ENCODE measurements at regions not wholly inside any gene's neighbourhood (a gene's known extent, or its start where the extent isn't known, plus 50 kb on each side); places are given as distances from the start of the nearest gene placed in this dataset.

DNA sequence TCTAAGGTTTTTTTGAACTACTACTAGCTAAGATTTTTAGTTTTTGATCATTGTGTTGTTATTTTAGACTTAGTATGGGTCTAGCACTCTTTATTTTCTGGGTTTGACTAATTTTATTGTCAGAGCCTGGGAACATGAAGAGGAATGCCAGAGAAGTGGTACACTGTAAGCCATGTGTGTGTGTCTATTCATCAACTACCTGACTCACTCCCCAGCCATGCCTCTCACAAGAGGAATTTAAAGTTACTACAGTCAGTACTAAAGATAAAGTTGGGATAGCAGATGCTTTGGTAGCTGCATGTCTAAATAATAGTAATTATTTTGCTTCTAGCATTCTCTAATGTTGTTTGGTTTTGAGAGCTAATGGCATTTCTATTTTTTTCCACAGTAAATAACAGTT, 264.8 kb downstream of the CSNK1G3 start:
- no peak for TF ChIP-seq CTCF (IDR thresholded peaks at IDR 0.05)
- no peak for TF ChIP-seq EZH2 (IDR thresholded peaks at IDR 0.05; ENCODE audit: borderline replicate concordance, insufficient read depth, low read depth, low read length, poor library complexity, severe bottlenecking)
